HepG2 (cell line): ENCODE measurements at regions not wholly inside any gene's neighbourhood (a gene's known extent, or its start where the extent isn't known, plus 50 kb on each side); places are given as distances from the start of the nearest gene placed in this dataset.

ENCODE experiments used
- ATAC-seq: fragments of 200-7000 bp; cut with Tn5 transposase; 3 replicates; pipeline ENCODE4 v1.9.1; 2020; ENCODE audit warnings: mild to moderate bottlenecking, moderate library complexity
- BruUV-seq: library from RNA; stranded (reverse); fragments of 400-500 nt; replicated peaks from 2 replicates; lab custom pipeline; 2021; lab: Mats Ljungman, UMichigan
- CTCF ChIA-PET: fragments of 300-600 bp; formaldehyde crosslinking; extraction: SDS; loops from one replicate; lab custom pipeline; 2021; ENCODE audit warnings: low total read pairs, inconsistent platforms, low intra/inter-chr PET ratio; lab: Yijun Ruan, JAX
- POLR2A ChIA-PET: fragments of 350-600 bp; sonication (Branson Sonifier 250); formaldehyde crosslinking; loops from one replicate; lab custom pipeline; 2020; ENCODE audit warnings: antibody characterized with exemption, inconsistent platforms; lab: Yijun Ruan, JAX
- DNase-seq: peaks from one replicate; pipeline ENCODE4 v3.0.0-alpha.2; 2015; ENCODE audit warnings: low spot score
- FAIRE-seq: peaks from 3 replicates; lab custom pipeline; 2011; peaks lifted over from hg19 to GRCh38; lab: Jason Lieb, UNC
- H2AFZ ChIP-seq: one replicate; pipeline ENCODE4 v1.6.1; 2011; ENCODE audit warnings: low read length, inconsistent platforms
- H3K27ac ChIP-seq: fragments of 300-600 bp; 3 replicates; pipeline ENCODE4 v1.8.0; 2011; ENCODE audit warnings: mixed run types, mild to moderate bottlenecking, mixed read lengths, low read length, inconsistent platforms; ENCODE audit not compliant: insufficient read depth; ENCODE audit errors: extremely low read length
- H3K27me3 ChIP-seq, 2 experiments: fragments of 200-600 bp in 1 of 2; 2 replicates in 1 of 2; 3 replicates in 1 of 2; pipeline versions ENCODE4 v1.6.0 to v1.8.0; 2011; ENCODE audit warnings: low read length in 2 of 2, mild to moderate bottlenecking in 2 of 2, moderate library complexity in 2 of 2, inconsistent platforms in 1 of 2; ENCODE audit not compliant: insufficient read depth in 2 of 2, control insufficient read depth in 1 of 2
- H3K36me3 ChIP-seq, 2 experiments: fragments of 200-600 bp in 1 of 2; replicated peaks in 1 of 2; 2 replicates in 1 of 2; 3 replicates in 1 of 2; pipeline versions ENCODE4 v1.5.1 to v1.8.0; 2011; ENCODE audit warnings: low read length in 2 of 2, inconsistent platforms in 1 of 2; ENCODE audit not compliant: insufficient read depth in 2 of 2, control insufficient read depth in 1 of 2
- H3K4me1 ChIP-seq: 2 replicates; pipeline ENCODE4 v1.5.1; 2012; ENCODE audit warnings: low read length, inconsistent platforms; ENCODE audit not compliant: insufficient read depth
- H3K4me2 ChIP-seq: 2 replicates; pipeline ENCODE4 v1.6.0; 2011; ENCODE audit warnings: low read depth, low read length, inconsistent platforms
- H3K4me3 ChIP-seq, 3 experiments: fragments of 200-600 bp in 1 of 3; sonication (generic), shearing (Covaris generic) in 1 of 3; replicated peaks in 1 of 3; 2 replicates each; pipeline ENCODE4 v1.5.1; 2011 to 2016; ENCODE audit warnings: low read length in 3 of 3, inconsistent platforms in 2 of 3, low read depth in 2 of 3, mild to moderate bottlenecking in 2 of 3, control low read depth in 1 of 3, mixed read lengths in 1 of 3; ENCODE audit not compliant: insufficient read depth in 1 of 3
- H3K79me2 ChIP-seq: one replicate; pipeline ENCODE4 v1.6.1; 2011; ENCODE audit warnings: low read length, inconsistent platforms; ENCODE audit not compliant: insufficient read depth
- H3K9ac ChIP-seq: 2 replicates; pipeline ENCODE4 v1.6.0; 2011; ENCODE audit warnings: mild to moderate bottlenecking, low read depth, low read length, inconsistent platforms; ENCODE audit not compliant: insufficient read depth
- H3K9me3 ChIP-seq: 2 replicates; pipeline ENCODE4 v1.5.1; 2012; ENCODE audit warnings: mild to moderate bottlenecking, low read length
- H4K20me1 ChIP-seq: 2 replicates; pipeline ENCODE4 v1.6.0; 2011; ENCODE audit warnings: inconsistent platforms, mild to moderate bottlenecking, low read length, moderate library complexity; ENCODE audit not compliant: insufficient read depth
- DR1 ChIP-seq: sonication (generic); formaldehyde crosslinking; IDR thresholded peaks from 2 replicates; pipeline ENCODE4 v1.8.0; 2021; ENCODE audit warnings: mild to moderate bottlenecking, missing genetic modification reagents, inconsistent platforms
- GATAD2A ChIP-seq: IDR thresholded peaks from 2 replicates; pipeline ENCODE4 v1.6.1; 2016
- SNAPC2 ChIP-seq: sonication (generic); formaldehyde crosslinking; IDR thresholded peaks from 2 replicates; pipeline ENCODE4 v1.8.1; 2022; ENCODE audit warnings: mild to moderate bottlenecking, missing genetic modification reagents
- SP2 ChIP-seq: sonication (generic); formaldehyde crosslinking; IDR thresholded peaks from 2 replicates; pipeline ENCODE4 v1.5.1; 2020; ENCODE audit warnings: mild to moderate bottlenecking, missing genetic modification reagents
- ZBTB8A ChIP-seq: sonication (generic); formaldehyde crosslinking; IDR thresholded peaks from 2 replicates; pipeline ENCODE4 v1.4.0; 2020; ENCODE audit warnings: mild to moderate bottlenecking, low read depth, missing genetic modification reagents, borderline replicate concordance
- ZNF12 ChIP-seq: sonication (generic); formaldehyde crosslinking; IDR thresholded peaks from 2 replicates; pipeline ENCODE4 v1.5.0; 2020; ENCODE audit warnings: missing genetic modification reagents
- ZNF335 ChIP-seq: sonication (generic); formaldehyde crosslinking; IDR thresholded peaks from 2 replicates; pipeline ENCODE4 v1.4.0; 2020; ENCODE audit warnings: missing genetic modification reagents
- ZNF510 ChIP-seq: sonication (generic); formaldehyde crosslinking; IDR thresholded peaks from 2 replicates; pipeline ENCODE4 v1.4.0; 2020; ENCODE audit warnings: low read depth, mild to moderate bottlenecking, missing genetic modification reagents
- ZNF546 ChIP-seq: sonication (generic); formaldehyde crosslinking; conservative IDR thresholded peaks from 2 replicates; pipeline ENCODE4 v1.8.1; 2023; ENCODE audit warnings: mild to moderate bottlenecking, missing genetic modification reagents
- ZNF607 ChIP-seq: sonication (generic); formaldehyde crosslinking; IDR thresholded peaks from 2 replicates; pipeline ENCODE4 v1.5.1; 2020; ENCODE audit warnings: missing genetic modification reagents, mild to moderate bottlenecking, borderline replicate concordance
- ZNF615 ChIP-seq: sonication (generic); formaldehyde crosslinking; IDR thresholded peaks from 2 replicates; pipeline ENCODE4 v1.5.0; 2020; ENCODE audit warnings: mild to moderate bottlenecking, missing genetic modification reagents, borderline replicate concordance
- WGBS: methylation state at CpG from one replicate; pipeline ENCODE4 v1.1.6; 2017; ENCODE audit warnings: low lambda C conversion rate; 5-methylcytosine and 5-hydroxymethylcytosine counted together
- in situ Hi-C: cut with HindIII; loops from 2 replicates; pipeline ENCODE4 v1.10.0; 2017; ENCODE audit warnings: low pct_unique_long_range_greater_than_20kb; ENCODE audit not compliant: extremely low pct_ligation_motif_present
- intact Hi-C: fragments of 100-400 bp; cut with micrococcal nuclease; formaldehyde crosslinking; loops from one replicate; pipeline ENCODE4 v1.10.0; 2022; ENCODE audit not compliant: unreplicated experiment
- TF ChIP-seq, protein P1 (sequence below): sonication (generic); formaldehyde crosslinking; IDR thresholded peaks from 2 replicates; pipeline ENCODE4 v1.4.0; 2020; ENCODE audit warnings: missing genetic modification reagents, borderline replicate concordance
- TF ChIP-seq, protein P2 (sequence below): sonication (generic); formaldehyde crosslinking; IDR thresholded peaks from 2 replicates; pipeline ENCODE4 v1.5.1; 2020; ENCODE audit warnings: missing genetic modification reagents, mild to moderate bottlenecking, borderline replicate concordance
- TF ChIP-seq, protein P3 (sequence below): sonication (generic); formaldehyde crosslinking; IDR thresholded peaks from 2 replicates; pipeline ENCODE4 v1.5.0; 2020; ENCODE audit warnings: mild to moderate bottlenecking, low read depth, missing genetic modification reagents, borderline replicate concordance

DNA sequence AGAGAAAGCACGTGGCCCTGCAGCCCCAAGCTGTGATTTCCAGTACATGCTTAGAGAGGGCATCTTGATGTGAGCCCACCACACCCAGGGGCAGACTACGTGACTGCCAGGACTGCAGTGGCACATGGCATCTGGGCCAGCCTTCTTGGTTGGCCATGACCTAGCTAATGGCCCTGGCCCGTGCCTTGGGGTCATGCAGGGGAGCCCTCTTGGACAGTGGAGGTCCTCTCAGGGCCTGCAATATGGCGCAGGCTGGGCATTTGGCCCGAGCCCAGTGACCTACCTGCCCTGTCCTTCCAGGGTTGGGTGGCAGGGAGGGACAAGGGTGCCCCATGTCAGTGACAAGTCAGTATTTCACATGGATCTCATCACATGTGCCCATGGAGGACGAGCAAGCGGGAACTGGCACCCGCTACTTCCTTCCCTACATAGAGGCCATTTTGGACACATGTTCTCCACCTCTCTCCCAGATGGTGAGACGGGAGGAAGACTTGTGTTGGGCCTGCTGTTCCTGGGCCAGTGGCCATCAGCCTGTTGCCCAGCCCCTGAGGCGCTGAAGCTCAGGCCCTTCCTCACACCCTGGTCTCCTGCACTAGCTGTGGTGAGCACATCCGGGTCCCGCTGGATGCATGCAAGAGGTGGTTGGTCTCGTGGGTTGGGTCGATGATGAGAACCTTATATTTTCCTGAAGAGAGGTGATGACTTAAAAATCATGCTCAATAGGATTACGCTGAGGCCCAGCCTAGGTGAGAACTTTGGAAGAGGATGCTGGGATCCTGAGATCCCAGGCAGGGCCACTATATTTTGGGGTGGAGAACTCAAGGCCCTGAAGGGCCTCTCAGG lies 195.6 kb downstream of the UBE3A start:
- no peak for ATAC-seq
- BruUV-seq: no TSS peak
- in situ Hi-C loops (no loop called here), intact Hi-C loops (no loop called here)
- no peaks in the 10 kb centered on the region for H3K79me2 ChIP-seq
- H3K9ac ChIP-seq: no peak overlapping the region
- H3K4me1 ChIP-seq: no peaks in the 10 kb centered on the region
- no peak overlapping the region for H3K27ac ChIP-seq
- no peak for FAIRE-seq
- H3K4me3 ChIP-seq: no peak overlapping the region
- no peak overlapping the region for H2AFZ ChIP-seq
- no peak for DNase-seq
- H3K27me3 ChIP-seq: no peaks in the 10 kb centered on the region
- H3K4me2 ChIP-seq: no peak overlapping the region
- H3K36me3 ChIP-seq: no peaks in the 10 kb centered on the region
- ChIA-PET CTCF (no interaction called here), POLR2A (no interaction called here)
- no peaks in the 10 kb centered on the region for H4K20me1 ChIP-seq
- 22% methylated on average over 1 of the region's 15 CpGs for WGBS
- peaks cover 96% of the 10 kb centered on the region for H3K9me3 ChIP-seq
- TF ChIP-seq, protein P1, sequence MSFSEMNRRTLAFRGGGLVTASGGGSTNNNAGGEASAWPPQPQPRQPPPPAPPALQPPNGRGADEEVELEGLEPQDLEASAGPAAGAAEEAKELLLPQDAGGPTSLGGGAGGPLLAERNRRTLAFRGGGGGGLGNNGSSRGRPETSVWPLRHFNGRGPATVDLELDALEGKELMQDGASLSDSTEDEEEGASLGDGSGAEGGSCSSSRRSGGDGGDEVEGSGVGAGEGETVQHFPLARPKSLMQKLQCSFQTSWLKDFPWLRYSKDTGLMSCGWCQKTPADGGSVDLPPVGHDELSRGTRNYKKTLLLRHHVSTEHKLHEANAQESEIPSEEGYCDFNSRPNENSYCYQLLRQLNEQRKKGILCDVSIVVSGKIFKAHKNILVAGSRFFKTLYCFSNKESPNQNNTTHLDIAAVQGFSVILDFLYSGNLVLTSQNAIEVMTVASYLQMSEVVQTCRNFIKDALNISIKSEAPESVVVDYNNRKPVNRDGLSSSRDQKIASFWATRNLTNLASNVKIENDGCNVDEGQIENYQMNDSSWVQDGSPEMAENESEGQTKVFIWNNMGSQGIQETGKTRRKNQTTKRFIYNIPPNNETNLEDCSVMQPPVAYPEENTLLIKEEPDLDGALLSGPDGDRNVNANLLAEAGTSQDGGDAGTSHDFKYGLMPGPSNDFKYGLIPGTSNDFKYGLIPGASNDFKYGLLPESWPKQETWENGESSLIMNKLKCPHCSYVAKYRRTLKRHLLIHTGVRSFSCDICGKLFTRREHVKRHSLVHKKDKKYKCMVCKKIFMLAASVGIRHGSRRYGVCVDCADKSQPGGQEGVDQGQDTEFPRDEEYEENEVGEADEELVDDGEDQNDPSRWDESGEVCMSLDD: no peak
- TF ChIP-seq ZNF615 (no peak), ZNF510 (CRISPR knock-in tag) (no peak), GATAD2A (CRISPR knock-in tag) (no peak)

DNA sequence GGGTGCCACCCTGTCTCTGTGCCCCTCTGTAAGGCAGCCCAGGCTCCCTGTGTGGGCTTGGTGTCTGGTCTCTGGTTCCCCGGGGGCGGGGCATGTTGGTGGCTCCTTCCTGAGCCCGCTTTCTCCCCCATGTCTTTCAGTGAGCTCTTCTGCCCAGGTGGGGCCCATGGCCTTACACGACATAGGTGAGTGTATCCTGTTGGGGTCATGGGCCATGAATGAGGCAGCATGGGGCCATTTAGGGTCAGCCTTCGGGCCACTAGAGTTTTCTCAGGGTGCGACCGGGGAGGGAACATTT lies 195.1 kb downstream of the UBE3A start:
- Histone ChIP-seq H3K27me3 (no peaks in the 10 kb centered on the region), H3K4me2 (no peak overlapping the region), H3K79me2 (no peaks in the 10 kb centered on the region), H3K36me3 (no peaks in the 10 kb centered on the region), H2AFZ (no peak overlapping the region), H3K9me3 (peaks cover 96% of the 10 kb centered on the region), H3K4me3 (no peak overlapping the region), H3K27ac (no peak overlapping the region), H4K20me1 (no peaks in the 10 kb centered on the region), H3K9ac (no peak overlapping the region), H3K4me1 (no peaks in the 10 kb centered on the region)
- ATAC-seq (no peak), FAIRE-seq (no peak), DNase-seq (no peak)
- intact Hi-C loops: no loop called here
- WGBS: no CpG with 5 or more reads among the region's 7 CpGs
- POLR2A ChIA-PET: no interaction called here
- no TSS peak for BruUV-seq
- CTCF ChIA-PET: no interaction called here
- in situ Hi-C loops: no loop called here
- TF ChIP-seq, protein P2, sequence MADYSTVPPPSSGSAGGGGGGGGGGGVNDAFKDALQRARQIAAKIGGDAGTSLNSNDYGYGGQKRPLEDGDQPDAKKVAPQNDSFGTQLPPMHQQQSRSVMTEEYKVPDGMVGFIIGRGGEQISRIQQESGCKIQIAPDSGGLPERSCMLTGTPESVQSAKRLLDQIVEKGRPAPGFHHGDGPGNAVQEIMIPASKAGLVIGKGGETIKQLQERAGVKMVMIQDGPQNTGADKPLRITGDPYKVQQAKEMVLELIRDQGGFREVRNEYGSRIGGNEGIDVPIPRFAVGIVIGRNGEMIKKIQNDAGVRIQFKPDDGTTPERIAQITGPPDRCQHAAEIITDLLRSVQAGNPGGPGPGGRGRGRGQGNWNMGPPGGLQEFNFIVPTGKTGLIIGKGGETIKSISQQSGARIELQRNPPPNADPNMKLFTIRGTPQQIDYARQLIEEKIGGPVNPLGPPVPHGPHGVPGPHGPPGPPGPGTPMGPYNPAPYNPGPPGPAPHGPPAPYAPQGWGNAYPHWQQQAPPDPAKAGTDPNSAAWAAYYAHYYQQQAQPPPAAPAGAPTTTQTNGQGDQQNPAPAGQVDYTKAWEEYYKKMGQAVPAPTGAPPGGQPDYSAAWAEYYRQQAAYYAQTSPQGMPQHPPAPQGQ (CRISPR knock-in tag): no peak
- no peak for TF ChIP-seq SNAPC2 (CRISPR knock-in tag)
- TF ChIP-seq ZNF335: no peak
- no peak for TF ChIP-seq ZNF12 (CRISPR knock-in tag)
- no peak for TF ChIP-seq ZNF546 (CRISPR knock-in tag)
- TF ChIP-seq, protein P3, sequence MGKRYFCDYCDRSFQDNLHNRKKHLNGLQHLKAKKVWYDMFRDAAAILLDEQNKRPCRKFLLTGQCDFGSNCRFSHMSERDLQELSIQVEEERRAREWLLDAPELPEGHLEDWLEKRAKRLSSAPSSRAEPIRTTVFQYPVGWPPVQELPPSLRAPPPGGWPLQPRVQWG (CRISPR knock-in tag): no peak
- no peak for TF ChIP-seq SP2 (CRISPR knock-in tag)
- no peak for TF ChIP-seq DR1 (CRISPR knock-in tag)
- no peak for TF ChIP-seq ZBTB8A
- no peak for TF ChIP-seq ZNF607
